Calu3 (cell line): ENCODE measurements at regions not wholly inside any gene's neighbourhood (a gene's known extent, or its start where the extent isn't known, plus 50 kb on each side); places are given as distances from the start of the nearest gene placed in this dataset.

ENCODE experiments used
- BruUV-seq: library from RNA; stranded (reverse); fragments of 400-500 nt; replicated peaks from 2 replicates; lab custom pipeline; 2021; lab: Mats Ljungman, UMichigan
- CTCF ChIA-PET: fragments of 300-600 bp; sonication (Branson Sonifier 250); formaldehyde crosslinking; loops from one replicate; lab custom pipeline; 2022; ENCODE audit warnings: antibody characterized with exemption; lab: Charles Lee
- DNase-seq: peaks from one replicate; pipeline ENCODE4 v3.0.0; 2022
- H3K27ac Mint-ChIP-seq: one replicate; pipeline ENCODE4 v1.8.0; 2022; ENCODE audit warnings: mixed read lengths; ENCODE audit not compliant: unreplicated experiment
- H3K27me3 Mint-ChIP-seq: one replicate; pipeline ENCODE4 v1.8.0; 2022; ENCODE audit warnings: mixed read lengths; ENCODE audit not compliant: unreplicated experiment
- H3K36me3 Mint-ChIP-seq: one replicate; pipeline ENCODE4 v1.8.0; 2022; ENCODE audit warnings: mild to moderate bottlenecking, moderate library complexity, mixed read lengths; ENCODE audit not compliant: insufficient read depth, unreplicated experiment
- H3K4me1 Mint-ChIP-seq: one replicate; pipeline ENCODE4 v1.8.0; 2022; ENCODE audit warnings: mild to moderate bottlenecking, low read depth, mixed read lengths; ENCODE audit not compliant: unreplicated experiment
- H3K4me3 Mint-ChIP-seq: one replicate; pipeline ENCODE4 v1.8.0; 2022; ENCODE audit warnings: mild to moderate bottlenecking, low read depth, moderate library complexity, mixed read lengths; ENCODE audit not compliant: unreplicated experiment
- H3K9me3 Mint-ChIP-seq: one replicate; pipeline ENCODE4 v1.8.0; 2022; ENCODE audit warnings: low read depth, mixed read lengths; ENCODE audit not compliant: unreplicated experiment
- CTCF ChIP-seq: fragments of 200-600 bp; IDR thresholded peaks from one replicate; pipeline ENCODE4 v1.8.0; 2022; ENCODE audit warnings: antibody characterized with exemption; ENCODE audit not compliant: unreplicated experiment
- intact Hi-C: fragments of 100-400 bp; cut with micrococcal nuclease; formaldehyde crosslinking; loops from one replicate; pipeline ENCODE4 v1.10.0; 2022; ENCODE audit not compliant: unreplicated experiment

- Mint-ChIP-seq H3K4me1 (no peaks in the 10 kb centered on the region), H3K9me3 (peaks cover 6% of the 10 kb centered on the region), H3K36me3 (no peaks in the 10 kb centered on the region), H3K27ac (no peak overlapping the region), H3K4me3 (no peak overlapping the region), H3K27me3 (peaks cover 20% of the 10 kb centered on the region)
- intact Hi-C loops, result no loop called here
- no peak for TF ChIP-seq CTCF
- CTCF ChIA-PET, result no interaction called here
- DNase-seq, result no peak
- BruUV-seq, result no TSS peak
Observed at GRCh38 chr2:23280401-23280800, 104.6 kb upstream of the KLHL29 start.

GRCh38 chr2:23283653-23284052 is 101.3 kb upstream of the KLHL29 start:
- Mint-ChIP-seq H3K36me3 (no peaks in the 10 kb centered on the region), H3K9me3 (peaks cover 6% of the 10 kb centered on the region), H3K27ac (no peak overlapping the region), H3K4me3 (no peak overlapping the region), H3K4me1 (no peaks in the 10 kb centered on the region), H3K27me3 (peaks cover 51% of the 10 kb centered on the region)
- no peak for DNase-seq
- CTCF ChIA-PET, result no interaction called here
- no peak for TF ChIP-seq CTCF
- BruUV-seq, result no TSS peak
- intact Hi-C loops, result no loop called here

GRCh38 chr2:23285091-23285800 is 99.7 kb upstream of the KLHL29 start:
- no peaks in the 10 kb centered on the region for H3K4me1 Mint-ChIP-seq

GRCh38 chr2:23286031-23286757 is 98.8 kb upstream of the KLHL29 start:
- Mint-ChIP-seq H3K27me3 (peaks cover 69% of the 10 kb centered on the region), H3K27ac (no peak overlapping the region), H3K9me3 (peaks cover 6% of the 10 kb centered on the region), H3K36me3 (no peaks in the 10 kb centered on the region), H3K4me3 (no peak overlapping the region), H3K4me1 (no peaks in the 10 kb centered on the region)
- intact Hi-C loops, result no loop called here
- BruUV-seq, result no TSS peak
- TF ChIP-seq CTCF, result no peak
- no peak for DNase-seq
- CTCF ChIA-PET, result interaction anchor here (0.6 kb wide), 2 partner anchors 16 to 1787 kb away, joined by 3 read pairs; no protein-coding TSS in a partner anchor

More at GRCh38 chr2:23285091-23285800, 99.7 kb upstream of the KLHL29 start:
- DNase-seq, result no peak
- Mint-ChIP-seq H3K9me3 (peaks cover 6% of the 10 kb centered on the region), H3K27me3 (peaks cover 67% of the 10 kb centered on the region), H3K27ac (no peak overlapping the region), H3K36me3 (no peaks in the 10 kb centered on the region), H3K4me3 (no peak overlapping the region)
- intact Hi-C loops, result no loop called here
- CTCF ChIA-PET, result no interaction called here
- BruUV-seq, result no TSS peak
- TF ChIP-seq CTCF, result no peak
